Sciatic nerve (tissue), 2 donors: ENCODE measurements at regions not wholly inside any gene's neighbourhood (a gene's known extent, or its start where the extent isn't known, plus 50 kb on each side); places are given as distances from the start of the nearest gene placed in this dataset.
"Not testable (repeated sequence)": the region's sequence is repeated elsewhere in the genome, so short reads cannot be mapped to it uniquely, and the experiment has no call there.

Experiments
- ATAC-seq: fragments of 200-7000 bp; cut with Tn5 transposase; one replicate; pipeline ENCODE4 v1.9.1; 2020; ENCODE audit warnings: mild to moderate bottlenecking, moderate library complexity
- DNase-seq: peaks from one replicate; pipeline ENCODE4 v3.0.0-alpha.2; 2020; ENCODE audit warnings: low spot score
- intact Hi-C: fragments of 100-400 bp; cut with DNase I; formaldehyde crosslinking; loops from one replicate; pipeline ENCODE4 v1.14.2; 2022
- donor health status: DM: no; HTN: no; CAD: no.
- donor health status: DM: no; HTN: no; CAD: no.

DNA sequence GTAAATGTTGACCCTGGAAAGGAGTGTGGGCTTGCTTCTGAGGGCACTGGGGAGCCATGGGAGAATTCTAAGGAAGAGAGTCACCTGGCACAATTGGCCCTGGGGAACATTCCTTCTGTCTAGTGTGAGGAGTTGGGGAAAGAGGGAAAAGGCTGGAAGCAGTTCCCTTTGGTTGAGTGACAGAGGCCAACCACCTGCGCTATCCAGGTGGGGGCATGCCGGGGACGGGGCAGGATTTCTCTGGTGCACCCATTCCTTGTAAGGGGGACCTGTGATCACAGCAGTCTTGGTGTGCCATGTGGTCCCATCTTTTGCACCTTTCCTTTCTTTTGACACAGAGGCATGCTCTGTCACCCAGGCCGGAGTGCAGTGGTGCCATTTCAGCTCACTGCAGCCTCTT lies 92.1 kb upstream of the GRK3 start:
- intact Hi-C loops, result no loop called here
- DNase-seq (no peak), ATAC-seq (no peak)

DNA sequence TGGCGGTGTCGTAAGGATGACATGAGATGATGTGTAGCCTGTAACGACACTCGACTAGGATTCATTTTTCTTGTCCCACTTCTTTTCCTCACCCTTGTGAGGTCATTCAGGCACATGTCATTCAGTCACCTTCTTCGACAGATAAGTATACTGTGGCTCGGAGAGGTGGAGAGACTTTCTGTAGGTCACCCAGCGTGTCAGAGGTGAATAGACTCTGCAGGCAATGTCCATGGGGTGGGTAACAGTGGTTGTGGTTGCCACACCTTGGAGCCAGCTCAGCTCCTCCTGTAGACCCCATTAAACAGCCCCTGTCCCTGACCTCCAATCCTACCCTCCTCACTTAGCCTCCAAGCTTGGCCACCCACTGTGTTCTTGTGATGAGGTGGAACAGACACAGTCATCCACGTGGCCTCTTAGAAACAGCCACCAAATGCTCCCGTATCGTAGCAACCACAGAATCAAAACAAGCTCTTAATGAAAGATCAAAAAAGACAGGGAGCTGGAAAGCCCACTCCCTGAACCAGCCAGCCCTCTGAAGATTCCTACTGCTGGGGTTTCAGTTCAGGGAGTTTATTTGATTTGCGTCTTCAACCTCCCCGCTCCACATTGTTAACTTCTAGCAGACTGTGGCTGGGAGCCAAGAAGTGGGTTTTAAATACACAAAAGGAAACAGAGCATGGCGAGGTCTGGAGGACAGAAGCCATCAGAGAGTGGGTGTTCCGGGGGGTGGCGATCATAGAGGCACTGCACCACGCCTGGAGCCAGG lies 89.0 kb upstream of the GRK3 start:
- DNase-seq, result no peak
- ATAC-seq, result peak; percentile 22
- intact Hi-C loops, result no loop called here

DNA sequence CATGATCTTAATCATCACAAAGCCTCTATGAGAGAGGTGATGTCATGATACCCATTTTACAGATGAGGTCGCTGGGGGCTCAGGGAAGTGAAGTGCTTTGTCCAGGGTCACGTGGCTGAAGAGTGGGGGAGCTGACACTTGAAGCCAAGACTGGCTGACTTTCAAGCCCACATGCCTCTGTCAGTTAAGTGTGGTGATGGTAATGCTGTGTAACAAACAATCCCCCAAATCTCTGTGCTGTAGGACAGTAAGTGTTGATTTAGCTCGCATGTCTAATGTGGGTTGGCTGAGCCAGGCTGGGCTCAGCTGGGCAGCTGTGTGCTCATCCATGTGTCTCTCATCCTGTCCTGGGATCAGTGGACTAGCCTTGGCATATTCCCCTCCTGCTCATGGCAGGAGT lies 87.1 kb upstream of the GRK3 start:
- intact Hi-C loops, result no loop called here
- no peak for ATAC-seq
- DNase-seq, result no peak

DNA sequence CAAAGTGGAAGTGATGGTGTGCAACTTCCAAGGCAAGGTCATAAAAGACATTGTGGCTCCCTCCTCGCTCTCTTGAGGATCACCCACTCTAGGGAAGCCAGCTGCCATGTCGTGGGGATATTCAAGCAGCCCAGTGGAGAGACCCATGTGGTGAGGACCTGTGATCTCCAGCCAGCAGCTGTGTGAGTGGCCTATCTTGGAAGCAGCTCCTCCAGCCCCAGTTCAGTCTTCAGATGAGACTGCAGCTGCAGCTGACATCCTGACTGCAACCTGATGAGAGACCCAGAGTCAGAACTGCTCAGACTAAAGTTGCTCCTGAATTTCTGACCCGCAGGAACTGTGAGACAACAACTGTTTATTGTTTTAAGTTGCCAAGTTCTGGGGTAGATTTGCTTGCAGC lies 86.4 kb upstream of the GRK3 start:
- intact Hi-C loops, result no loop called here
- ATAC-seq, result no peak

DNA sequence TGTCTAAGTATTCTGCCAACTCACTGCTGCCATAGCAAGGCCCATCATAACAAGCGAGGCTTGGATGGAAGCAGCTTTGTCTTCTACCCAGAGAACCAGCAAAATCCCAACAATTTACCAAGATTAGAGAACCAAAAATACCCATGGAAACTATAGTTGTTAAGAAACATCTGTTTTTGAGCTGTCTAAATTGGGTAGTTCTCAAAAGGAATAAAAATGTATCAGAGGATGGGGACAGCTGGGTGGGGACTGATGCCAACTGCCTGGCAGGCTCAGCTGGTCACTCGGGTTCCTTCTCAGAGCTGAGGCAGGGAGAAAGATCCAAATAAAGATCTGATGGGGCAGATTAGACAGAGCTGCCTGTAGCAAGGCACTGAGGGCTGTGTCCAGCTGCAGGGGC lies 85.9 kb upstream of the GRK3 start:
- intact Hi-C loops, result no loop called here
- no peak for ATAC-seq
- DNase-seq, result no peak

More for the DNA sequence above, 86.4 kb upstream of the GRK3 start:
- DNase-seq, result no peak

DNA sequence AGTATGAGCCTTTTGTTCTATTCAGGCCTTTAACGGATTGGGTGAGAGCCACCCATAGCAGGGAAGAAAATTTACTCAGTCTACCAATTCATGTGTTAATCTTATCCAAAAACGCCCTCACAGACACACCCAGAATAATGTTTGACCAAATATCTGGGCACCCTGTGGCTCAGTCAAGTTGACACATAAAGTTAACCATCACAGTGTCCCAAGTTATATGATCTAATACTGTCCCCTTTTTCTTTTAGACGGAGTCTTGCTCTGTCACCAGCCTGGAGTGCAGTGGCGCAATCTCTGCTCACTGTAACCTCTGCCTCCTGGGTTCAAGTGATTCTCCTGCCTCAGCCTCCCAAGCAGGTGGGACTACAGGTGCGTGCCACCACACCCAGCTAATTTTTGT lies 83.6 kb upstream of the GRK3 start:
- intact Hi-C loops, result not testable (repeated sequence)

DNA sequence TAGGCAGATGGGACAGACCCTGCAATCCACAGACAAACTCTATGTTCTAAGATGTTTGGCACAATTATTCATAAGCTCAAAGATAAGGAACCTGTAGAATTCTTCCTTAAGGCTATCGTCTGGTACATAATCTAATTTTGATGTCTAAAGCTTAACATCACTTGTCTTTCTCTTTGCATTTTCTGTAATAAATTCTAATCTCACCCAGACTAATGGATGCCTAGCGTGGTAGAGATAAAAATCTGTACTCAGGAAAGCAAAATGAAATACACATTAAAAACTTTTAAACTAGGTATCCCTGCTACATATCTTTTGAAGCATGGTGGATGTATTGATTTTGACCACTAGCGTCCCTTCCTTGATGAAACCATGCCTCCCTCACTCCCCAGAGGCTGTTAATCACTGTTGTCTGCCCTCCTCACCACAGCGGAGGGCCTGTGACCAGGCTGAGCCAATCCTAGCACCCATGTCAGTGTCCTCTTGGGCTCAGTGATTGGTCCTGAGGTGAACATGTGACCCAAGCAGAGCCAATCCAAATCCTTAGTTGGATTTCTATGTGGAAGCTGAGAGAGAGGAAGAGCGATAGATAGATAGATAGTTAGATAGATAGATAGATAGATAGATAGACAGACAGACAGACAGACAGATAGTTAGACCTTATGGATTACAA lies 82.2 kb upstream of the GRK3 start:
- intact Hi-C loops, result no loop called here
- DNase-seq (no peak), ATAC-seq (no peak)

More for the DNA sequence above, 83.6 kb upstream of the GRK3 start:
- DNase-seq, ATAC-seq: not testable (repeated sequence)

DNA sequence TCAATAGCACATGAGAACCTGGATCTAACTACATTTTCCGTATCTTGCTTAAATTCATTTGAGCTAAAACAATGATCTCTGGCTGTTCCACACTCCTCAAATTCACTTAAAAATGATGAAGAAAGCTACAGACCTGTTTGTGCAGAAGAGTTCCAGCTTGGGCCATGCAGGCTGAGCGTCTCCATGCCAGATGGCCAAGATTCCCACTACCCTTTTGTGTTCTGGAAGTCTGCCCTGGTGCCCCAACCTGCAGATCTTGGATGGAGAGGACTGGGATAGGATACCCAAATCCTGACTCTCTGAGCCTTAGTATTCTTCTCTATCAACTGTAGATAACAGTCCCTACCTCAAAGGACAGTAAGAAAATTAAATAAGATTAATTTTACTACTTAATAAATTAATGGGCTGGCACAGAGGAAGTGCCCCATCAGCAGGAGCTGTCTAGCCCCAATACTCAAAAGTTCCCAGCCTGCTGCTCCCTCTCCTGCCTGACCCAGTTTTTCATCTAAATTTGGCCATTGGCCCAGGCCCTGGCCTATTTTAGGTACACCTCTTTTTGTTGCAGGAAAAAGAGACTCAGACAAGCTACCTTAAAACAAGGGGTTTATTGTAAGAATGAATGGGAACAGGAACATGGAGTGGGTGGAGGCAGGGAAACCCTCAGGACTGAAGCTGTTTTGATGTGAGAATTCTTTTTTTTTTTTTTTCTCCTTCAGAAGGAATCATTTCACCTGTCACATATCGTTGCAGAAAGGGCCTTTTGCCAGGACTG lies 81.4 kb upstream of the GRK3 start:
- intact Hi-C loops, result no loop called here
- ATAC-seq, result no peak
- no peak for DNase-seq

DNA sequence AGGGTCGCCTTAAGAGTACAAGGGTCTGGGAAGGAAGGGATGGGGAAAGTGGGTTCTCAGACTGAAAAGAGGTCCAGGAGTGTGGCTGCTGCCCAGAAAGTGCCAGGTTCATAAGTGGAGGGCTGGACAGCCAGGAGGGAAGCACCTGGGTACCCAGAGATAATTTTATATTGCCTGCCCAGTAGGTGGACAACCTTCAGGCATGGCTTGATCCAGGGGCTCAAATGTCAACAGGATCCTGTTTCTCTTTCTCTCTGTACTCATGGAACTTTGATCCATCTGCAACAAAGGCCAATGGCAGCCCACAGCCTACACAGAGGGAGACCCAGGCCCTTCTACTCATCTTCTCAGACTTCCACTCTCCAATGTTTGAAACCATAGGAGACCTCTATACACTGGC lies 80.5 kb upstream of the GRK3 start:
- intact Hi-C loops, result no loop called here
- no peak for ATAC-seq
- DNase-seq, result no peak

DNA sequence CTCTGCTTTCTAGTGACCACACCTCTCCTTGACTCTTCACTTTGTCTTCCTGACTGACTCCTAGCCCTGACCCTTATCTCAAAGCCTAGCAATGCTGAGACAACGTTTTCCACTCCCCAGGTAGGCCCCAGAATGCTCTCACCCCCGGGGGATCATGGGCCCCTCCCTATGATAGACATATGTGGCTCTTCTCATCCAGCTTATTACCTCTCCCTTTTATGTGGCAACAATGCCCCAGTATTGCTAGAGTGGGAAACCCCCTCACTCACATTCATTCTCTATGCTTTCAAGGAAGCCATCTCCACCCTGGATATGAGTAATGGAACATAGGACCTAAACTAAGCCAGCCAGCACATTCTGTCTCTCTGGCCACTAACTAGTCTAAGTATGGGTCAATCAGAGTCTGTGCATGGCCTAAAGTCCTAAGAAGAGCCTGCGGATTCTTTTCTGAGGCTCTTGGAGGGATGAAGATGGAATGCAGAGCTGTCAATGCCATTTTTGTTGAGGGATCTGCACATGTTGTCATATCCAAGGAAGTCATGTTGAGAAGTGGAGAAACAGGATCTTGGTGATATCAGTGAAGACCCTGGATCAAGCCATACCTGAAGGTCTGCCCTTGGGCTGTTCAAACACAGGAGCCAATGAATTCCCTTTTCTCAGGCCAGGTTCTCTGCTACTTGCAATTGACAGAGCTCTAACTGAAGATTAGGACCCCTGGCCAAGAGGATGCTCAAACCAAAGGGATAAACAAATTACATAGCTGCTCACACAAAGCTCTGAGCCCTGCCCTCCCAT lies 79.8 kb upstream of the GRK3 start:
- ATAC-seq, result no peak
- DNase-seq, result no peak
- intact Hi-C loops, result no loop called here

DNA sequence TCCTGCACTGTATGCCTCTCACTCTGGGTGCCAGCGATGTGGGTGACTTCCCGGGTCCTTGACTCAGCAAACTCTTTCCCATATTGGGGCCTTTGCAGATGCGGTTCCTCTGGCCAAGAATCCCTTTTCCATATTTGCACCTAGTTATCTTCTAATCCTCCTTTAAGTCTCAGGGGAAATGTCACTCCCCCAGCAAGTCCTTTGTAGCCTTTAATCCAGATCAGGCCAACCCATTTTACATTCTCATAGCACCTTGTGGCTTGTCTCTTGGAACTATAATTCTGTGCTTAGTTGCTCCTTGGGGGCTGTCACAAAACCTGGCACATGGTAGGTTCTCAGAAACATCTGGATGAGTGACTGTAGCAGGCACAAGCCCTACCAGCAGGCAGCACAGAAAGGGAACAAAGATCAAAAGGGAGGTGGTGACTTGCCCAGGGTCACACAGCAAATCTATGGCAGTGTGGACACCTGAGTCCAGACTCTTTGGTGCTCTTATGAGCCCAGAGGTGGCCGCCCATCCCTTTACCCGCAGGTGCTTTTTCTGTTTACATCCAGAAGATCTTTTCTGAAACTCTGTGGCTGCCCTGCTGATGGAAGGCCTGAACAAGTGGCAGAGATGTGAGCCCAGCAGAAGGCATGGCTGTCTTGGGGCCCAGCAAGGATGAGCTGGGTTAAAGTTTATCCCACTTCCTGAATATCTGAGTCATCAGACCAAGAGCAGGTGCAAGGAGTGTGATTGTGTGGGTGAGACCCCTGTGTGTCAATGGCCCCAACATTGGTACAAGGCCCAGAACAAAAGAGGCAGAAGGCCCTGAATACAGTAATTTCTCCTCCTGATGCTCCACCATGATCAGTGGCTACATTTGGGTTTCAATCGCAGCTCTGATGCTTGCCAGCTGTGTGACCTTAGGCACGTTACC lies 78.6 kb upstream of the GRK3 start:
- DNase-seq (no peak), ATAC-seq (no peak)
- intact Hi-C loops, result no loop called here

DNA sequence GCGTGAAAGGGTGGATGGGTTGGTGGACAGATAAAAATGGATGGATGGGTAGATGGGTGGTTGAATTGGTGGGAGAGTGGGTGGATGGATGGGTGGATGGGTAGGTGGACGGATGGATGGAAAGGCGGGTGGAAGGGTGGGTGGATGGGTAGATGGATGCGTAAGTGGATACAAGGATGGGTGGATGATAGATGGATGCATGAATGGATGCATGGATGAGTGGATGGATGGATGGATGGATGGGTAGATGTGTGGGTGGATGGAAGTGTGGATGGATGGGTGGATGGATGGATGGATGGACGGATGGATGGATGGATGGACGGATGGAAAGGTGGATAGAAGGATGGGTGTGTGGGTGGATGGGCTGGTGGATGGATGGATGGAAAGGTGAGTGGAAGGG lies 77.0 kb upstream of the GRK3 start:
- ATAC-seq, result no peak
- no peak for DNase-seq
- intact Hi-C loops, result no loop called here

DNA sequence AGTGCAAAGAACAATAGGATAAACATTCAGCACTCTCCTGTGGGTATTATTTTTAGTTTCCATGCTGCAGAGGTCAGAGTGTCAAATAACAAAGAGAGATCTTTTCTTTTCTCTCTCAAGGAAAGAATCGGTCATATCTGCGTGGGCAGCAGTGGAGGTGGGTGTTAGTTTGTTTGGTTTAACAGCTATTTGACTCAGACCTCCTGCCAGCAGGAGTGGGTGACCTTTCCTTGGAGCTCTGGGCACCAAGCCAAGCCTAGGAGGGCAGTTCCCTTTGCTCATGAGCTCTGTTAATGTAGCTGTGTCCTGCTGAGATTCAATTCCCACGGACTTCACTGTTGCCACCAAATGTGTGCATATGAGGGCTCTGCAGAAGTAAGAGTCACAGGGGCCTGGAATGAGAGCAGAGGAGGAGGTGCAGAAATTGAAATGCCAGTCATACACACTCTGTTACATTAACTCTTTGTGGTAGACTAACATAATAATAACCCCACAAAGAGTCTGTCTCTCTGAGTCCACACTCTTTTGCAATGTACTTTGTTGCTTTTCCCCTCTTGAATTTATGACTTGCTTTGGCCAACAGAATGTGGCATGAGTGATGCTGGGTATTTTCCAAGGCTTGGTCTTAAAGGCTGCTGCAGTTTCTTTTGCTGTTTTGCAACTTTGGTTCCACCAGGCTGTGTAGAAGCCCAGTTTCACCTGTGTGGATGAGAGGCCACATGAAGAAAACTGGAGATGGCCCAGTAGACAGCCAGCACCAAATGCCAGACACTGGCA lies 76.0 kb upstream of the GRK3 start:
- ATAC-seq, result peak; percentile 41
- intact Hi-C loops, result no loop called here
- DNase-seq, result peak; percentile 77

DNA sequence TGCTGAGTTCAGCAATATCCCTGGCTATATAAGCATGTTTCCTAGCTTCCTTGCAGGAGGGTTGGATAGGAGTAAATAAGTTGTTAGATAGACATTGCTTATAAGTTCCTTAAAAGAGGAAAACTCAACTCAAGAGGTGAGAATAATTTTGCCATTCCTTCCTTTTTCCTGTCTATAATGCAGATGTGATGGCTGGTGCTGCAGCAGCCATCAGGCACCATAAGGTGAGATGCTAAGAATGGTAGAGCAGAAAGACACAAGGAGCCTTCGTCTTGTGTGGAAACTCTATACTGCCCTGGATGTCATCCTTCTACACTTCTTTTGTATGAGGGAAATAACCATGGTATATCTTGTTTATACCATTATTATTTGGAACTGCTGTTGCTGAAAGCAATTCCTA lies 74.5 kb upstream of the GRK3 start:
- intact Hi-C loops, result no loop called here
- ATAC-seq, result no peak
- no peak for DNase-seq

DNA sequence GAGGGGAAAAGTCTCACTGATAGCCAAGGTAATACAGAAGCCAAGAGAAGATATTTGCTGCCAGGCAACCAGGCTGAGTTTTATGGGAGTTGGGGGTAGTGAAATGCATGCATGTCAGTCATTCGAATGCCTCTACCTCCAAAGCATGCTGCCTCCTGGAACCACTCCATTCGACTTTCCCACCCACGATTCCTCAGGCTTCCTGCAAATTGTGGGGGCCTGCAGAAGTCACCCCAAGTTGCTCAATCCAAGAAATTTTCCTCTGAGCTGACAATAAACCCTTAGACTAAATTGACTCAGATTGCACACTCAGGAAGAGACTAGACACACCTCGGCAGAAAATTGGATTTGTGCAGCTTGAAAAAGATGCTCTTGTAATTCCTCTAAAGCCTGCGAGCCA lies 73.6 kb upstream of the GRK3 start:
- ATAC-seq (no peak), DNase-seq (no peak)
- intact Hi-C loops, result no loop called here

DNA sequence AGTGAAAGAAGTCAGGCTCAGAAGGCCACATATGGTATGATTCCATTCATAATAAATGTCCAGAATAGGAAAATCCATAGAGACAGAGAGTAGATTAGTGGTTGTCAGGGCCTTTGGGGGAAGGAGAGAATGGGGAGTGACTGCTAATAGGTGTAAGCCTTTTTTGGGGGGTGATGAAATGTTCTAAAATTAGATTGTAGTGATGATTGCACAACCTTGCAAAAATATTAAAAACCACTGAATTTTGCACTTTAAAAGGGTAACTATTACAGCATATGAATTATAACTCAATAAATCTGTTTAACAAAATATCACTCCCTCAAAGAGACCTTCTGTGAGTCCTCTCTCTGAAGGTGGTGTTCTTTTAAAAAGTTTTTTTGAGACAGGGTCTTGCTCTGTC lies 72.3 kb upstream of the GRK3 start:
- DNase-seq (no peak), ATAC-seq (no peak)
- intact Hi-C loops, result no loop called here

DNA sequence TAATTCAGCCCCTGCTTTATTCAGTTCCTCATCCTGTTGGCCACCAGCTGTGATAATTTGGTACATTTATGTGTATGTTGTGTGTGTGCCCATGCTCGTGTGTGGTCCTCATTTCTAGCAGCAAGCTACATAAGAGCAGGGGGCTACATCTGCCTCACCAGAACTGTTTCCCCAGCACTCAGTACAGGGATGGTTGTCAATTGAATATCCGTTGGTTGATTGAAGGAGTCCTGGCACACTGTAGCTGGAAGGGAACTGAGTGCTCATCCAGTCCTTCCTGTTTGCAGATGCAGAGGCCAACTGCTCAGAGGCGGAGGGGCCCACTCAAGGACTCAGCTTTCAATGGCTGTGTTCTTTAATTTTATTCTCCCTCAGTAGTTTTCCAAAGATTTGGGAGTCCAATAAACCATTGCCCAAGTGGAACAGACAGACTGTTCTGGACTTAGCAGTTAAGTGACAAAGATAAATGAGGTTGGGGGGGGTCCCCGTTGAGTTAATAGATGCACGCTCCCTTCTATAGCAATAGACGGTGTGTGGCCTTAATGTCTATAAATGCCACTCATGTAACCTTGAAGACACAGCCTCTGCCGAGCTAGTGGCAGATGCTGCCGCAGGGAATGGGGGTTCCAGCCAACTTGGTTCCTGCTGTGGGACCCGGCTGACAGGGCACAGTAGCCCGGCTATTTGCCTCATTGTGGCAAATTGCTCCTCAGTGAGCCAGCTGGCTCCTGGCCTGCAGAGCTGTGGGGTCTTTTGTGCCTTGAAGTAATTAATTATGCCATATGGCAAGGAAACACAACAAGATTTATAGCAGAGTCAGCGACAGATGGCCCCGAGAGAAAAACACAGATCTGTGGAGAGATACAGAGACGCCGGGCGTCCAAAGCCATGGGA lies 71.4 kb upstream of the GRK3 start:
- no peak for DNase-seq
- intact Hi-C loops, result no loop called here
- ATAC-seq, result no peak
